ENCODE measurements at regions not wholly inside any gene's neighbourhood (a gene's known extent, or its start where the extent isn't known, plus 50 kb on each side); places are given as distances from the start of the nearest gene placed in this dataset.

- DNase-seq, result no peak
- intact Hi-C loops (cut with DNase I), result no loop called here
- Histone ChIP-seq H3K4me1 (no peaks in the 10 kb centered on the region), H3K9me3 (no peaks in the 10 kb centered on the region), H3K27ac (no peak overlapping the region), H3K36me3 (replicated peaks in 1 of 2; ENCODE audit: insufficient read depth in 1 of 2, low read depth in 2 of 2) (no peaks in the 10 kb centered on the region), H3K27me3 (no peaks in the 10 kb centered on the region), H3K4me3 (no peak overlapping the region)
- TF ChIP-seq POLR2A (IDR thresholded peaks at IDR 0.05), result no peak
- TF ChIP-seq CTCF (IDR thresholded peaks at IDR 0.05), result no peak
- WGBS, 2 donors, result 62 to 65% methylated on average over 4 of the region's 4 CpGs
- no peak for ATAC-seq
Measured at GRCh38 chr9:7854763-7855162, 55.2 kb upstream of the DMAC1 start.

Measured in body of pancreas (tissue), 4 donors.